Femur (tissue), 1 donor: ENCODE measurements at regions not wholly inside any gene's neighbourhood (a gene's known extent, or its start where the extent isn't known, plus 50 kb on each side); places are given as distances from the start of the nearest gene placed in this dataset.

Source experiments
- DNase-seq: peaks from one replicate; pipeline ENCODE4 v3.0.0-alpha.2; 2017

DNA sequence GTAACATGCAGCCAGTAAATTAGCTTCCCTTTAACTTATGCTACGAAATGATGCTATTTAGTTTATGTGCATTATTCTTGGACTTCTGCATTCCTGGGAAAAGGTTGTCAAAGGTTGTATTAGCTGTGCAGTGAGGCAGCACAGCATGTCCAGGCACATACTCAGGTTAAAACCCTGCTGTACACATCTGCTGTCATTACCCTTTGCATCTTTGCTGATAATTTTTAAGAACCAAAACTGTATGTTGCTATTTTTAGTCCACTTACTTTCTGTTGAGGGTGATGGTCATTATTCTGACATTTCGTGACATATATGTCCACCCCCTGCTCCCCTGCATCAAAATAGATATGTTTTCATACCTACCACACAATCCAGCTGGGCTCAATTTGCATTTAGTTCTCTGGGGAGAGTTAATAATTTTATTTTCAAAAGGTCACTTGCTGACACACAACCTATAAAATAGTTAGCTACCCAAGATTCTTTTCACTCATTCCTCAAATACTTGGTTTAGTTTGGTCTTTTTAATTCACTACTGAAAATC lies 142.5 kb upstream of the SPACA1 start:
- no peak for DNase-seq

GRCh38 chr6:87904011-87904410 lies 143.6 kb upstream of the SPACA1 start:
- no peak for DNase-seq

- DNase-seq: no peak
Measured at GRCh38 chr6:87903323-87903722, 144.3 kb upstream of the SPACA1 start.

DNA sequence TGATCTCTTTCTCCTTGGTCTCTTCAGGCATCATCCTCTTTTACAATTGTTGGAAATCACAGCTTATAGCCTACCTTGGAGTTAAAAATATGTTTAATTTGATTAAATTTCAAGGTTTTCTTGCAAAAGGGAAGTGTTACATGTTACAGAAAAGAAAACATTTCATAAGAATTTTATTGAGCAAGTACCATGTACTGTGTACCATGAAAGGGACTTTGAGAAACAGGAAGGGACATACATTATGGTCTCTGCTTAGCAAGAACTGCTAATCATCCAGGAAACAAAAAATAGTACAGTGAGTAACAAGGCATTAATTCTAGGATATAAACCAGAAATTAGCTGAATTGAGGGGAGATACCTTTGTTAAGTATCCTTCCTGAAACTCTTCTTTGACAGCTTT lies 145.3 kb upstream of the SPACA1 start:
- no peak for DNase-seq

DNA sequence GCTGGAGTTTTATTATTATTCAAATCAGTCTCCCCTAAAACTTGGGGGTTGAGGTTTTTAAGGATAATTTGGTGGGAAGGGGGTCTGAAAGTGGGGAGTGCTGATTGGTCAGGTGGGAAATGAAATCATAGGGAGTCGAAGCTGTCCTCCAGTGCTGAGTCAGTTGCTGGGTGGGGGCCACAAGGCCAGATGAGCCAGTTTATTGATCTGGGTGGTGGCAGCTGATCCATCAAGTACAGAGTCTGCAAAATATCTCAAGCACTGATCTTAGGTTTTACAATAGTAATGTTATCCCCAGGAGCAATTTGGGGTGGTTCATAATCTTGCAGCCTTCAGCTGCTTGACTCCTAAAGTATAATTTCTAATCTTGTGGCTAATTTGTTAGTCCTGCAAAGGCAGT lies 146.0 kb upstream of the SPACA1 start:
- no peak for DNase-seq

DNA sequence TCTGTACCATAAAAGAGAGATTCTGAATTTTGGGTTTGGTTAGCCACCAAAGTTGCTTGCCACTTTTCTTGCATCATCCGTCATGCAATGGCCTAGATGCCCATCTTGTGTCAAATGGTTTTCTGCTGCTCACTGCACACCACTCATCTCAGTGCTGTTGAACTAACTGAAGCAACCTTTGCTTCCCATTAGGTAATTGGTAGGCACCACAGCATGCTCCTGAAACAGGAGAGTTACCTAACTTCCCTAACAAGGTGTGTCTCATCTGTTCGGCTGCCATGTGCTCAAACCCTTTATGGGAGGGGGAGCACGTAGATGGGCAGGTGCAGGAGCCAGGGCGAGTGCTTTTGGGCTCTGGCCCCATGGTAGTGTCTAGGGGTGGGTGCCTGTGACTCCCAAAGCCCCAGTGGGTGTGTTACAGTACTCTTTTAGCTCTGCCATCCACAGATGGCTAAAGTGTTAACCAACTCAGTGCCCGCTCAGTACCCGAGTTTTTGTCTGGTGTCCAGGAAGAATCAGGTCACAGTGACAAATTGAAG lies 147.4 kb upstream of the SPACA1 start:
- DNase-seq: no peak

DNA sequence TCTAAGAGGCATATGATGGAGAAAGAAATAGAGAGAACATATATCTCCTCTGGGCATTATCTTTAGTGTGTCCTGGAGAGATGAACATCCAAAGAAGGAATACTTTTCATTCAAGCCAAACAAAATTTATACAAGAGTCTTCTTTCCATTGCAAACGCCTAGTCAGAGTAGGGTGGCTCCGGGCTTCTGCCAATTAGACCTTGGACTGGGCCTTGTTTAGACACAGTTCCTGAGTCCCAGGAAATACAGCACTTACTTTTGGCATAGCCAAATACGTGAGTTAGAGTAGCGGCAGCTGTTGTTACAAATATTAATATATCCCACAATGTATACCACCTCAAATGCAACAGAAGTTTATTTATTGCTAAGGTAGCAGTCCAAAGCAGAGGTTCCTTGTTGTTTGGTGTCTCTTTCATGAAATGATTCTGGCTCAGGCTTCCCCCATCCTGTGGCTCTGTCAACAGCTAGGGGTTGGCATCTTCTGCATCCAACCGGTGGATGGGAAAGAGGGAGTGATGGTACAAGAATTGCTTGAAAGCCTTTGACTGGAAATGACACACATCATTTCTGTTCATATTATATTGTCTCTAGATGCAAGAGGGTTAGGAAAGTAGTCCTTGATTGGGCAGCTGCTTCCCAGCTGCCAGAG lies 148.0 kb upstream of the SPACA1 start:
- no peak for DNase-seq

DNA sequence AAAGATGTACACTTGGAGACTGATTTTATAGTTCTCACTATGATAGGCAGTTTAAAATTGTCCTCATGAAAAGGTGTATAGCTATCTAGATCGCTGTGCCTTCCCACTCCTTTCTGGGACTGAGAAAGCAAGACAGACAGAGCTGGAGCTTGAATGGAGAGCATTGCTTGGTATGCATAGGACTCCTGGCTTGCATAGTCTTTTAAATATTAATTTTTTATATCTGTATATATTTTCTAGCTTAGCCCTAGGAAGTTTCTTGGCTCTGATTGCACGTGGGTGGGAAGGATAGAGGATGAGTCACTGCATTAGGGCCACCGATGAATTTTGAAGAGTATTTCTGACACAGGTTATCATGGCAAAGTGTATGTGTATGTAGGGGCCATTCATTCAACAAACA lies 150.0 kb upstream of the SPACA1 start:
- DNase-seq: no peak

DNA sequence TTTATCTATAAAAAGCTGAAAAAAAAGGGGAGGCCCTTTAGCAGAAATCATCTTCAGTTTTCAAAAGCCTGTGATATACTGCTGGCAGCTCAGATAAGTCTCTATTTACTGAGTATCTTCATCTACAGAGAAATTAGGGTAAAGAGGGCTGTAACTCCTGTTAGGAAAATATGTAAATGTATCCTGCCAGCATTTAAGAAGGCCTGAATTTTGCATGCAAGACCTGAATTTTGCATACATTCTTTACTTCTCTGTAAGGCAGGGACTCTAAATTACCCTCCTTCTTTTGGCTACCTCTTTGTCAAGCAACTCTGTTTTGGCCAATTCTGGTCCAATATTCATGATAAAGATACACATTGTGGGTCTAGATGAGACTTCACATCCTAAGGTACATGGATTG lies 150.6 kb upstream of the SPACA1 start:
- DNase-seq: no peak

DNA sequence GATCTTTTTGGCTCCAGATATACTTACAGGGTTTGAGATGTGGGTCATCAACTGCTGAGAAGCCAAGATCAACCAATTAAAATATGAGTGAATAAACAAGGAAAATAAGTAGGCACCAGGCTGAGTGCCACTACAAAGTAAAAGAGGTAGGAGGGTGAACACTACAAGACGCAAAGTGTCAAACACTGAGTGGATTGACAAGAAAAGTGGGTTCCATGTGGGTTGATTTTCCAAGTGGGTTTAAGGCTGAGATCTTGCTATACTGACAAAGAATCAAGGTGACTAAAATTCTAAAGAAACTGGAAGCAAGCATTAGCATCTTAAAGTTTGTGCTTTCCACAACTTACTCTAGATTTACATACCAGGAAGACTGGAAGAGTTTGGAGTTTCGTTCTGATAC lies 160.4 kb upstream of the SPACA1 start:
- DNase-seq: no peak

DNA sequence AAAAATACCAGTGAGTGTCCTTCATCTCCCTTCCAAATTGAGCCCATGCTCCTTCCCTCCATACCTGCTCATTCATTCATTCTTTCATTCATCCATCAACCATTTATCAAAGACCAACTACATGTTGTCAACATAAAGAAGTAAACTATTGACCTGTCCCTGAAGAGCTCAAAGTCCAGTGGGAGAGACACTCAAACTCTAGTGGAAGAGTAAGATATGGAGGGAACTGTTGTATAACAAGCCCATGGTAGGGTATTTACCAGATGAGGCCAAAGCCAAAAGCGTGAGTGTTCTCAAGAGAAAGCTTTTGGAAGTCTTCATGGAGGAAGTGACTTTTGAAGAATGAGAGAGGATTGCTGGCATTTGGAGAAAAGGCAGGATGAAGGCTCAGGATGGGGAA lies 163.4 kb upstream of the SPACA1 start:
- no peak for DNase-seq

DNA sequence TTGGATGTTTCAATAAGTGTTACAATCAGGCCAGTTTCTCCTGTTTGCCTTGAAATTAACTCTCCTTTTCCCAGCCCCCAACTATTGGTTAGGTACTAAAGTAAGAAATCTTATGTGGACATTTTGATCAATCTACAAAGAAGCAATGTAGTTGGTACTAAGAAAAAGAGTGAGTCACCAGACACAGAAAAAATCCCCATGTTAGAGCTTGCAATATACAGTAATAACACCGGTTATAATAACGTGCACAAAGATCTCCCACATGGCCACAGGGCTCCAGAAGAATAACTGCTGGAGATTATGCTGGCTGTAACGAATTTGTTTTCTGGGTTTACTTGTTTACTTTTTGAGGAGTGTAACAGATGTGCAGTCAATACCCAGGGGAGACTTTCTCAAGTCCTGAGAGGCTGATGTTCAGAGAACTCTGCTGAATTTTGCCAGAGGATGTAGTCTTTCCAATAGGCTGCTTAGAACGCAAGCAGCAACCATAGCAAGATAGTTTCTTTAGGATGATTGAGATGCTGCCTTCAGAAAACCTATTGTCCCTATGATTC lies 166.2 kb upstream of the SPACA1 start:
- DNase-seq: no peak

DNA sequence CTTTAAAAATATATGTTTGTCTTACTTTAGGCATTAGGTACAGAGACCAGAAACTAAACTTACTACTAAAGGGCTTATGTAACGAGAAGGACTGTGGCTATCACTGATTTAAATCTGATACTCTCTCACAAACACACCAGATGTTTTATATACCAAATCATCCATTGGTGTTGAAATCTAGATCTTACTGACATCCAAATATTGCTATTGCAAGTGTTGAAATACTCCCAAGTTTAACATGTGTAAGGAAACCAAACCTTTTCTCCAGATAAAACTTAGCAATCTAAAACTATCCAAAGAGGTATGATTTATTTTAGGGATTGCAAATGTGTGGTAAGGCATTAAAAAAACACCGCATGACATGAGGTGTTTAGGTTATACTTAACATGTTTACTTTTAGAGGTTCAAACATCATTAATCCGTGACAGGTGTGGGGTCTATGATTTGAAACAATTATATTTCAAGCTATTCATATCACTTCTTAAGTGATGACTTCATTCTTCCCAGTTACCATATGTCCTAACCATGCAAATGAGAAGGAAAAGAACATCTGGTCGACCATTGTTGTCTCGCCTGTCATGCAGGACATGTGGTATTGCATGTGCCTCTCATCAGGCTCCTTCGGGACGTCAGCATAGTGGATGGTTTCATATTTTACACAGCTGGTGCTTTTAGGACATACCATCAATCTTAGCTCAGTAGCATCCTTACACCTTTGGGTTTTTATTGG lies 168.3 kb upstream of the SPACA1 start:
- DNase-seq: no peak

GRCh38 chr6:87875781-87876180 lies 171.9 kb upstream of the SPACA1 start:
- DNase-seq: no peak

DNA sequence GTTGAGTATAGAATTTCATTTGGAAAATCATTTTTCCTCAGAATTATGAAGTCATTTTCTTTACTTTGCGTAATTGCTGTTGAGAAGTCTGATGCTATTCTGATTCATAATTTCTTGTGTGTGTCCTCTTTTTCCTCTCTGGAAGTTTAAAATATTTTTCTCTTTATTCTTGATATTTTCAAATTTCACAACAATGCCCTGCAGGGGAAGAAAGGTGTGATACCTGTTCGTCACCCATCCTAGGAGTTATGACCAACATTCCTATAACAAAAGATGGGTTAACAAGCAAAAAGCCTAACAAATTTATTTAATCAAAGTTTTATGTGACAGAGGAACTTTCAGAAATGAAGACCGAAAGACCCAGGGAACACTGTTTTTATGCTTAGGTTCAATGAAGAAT lies 171.5 kb upstream of the AKIRIN2 start:
- DNase-seq: no peak

DNA sequence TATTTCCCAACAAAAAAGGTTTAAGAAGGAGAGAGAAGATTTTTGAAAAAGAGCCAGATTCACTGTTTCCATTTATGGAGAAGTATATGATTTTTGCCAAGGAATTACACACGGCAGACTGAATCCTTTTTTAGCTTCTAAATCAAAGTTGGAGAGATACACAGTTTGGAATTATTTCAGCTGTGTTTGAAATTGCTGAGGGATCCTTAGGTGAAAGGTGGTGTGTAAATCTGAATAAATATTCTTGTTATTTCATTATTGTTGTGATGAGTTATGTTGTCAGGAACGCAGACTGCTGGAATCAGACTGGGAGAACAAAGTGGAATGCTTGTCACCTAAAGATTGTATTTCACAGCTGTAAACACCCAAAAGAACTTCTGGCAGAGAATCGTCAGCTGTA lies 168.5 kb upstream of the AKIRIN2 start:
- DNase-seq: no peak

- DNase-seq: no peak
Measured at GRCh38 chr6:87869064-87869905, 167.3 kb upstream of the AKIRIN2 start.

DNA sequence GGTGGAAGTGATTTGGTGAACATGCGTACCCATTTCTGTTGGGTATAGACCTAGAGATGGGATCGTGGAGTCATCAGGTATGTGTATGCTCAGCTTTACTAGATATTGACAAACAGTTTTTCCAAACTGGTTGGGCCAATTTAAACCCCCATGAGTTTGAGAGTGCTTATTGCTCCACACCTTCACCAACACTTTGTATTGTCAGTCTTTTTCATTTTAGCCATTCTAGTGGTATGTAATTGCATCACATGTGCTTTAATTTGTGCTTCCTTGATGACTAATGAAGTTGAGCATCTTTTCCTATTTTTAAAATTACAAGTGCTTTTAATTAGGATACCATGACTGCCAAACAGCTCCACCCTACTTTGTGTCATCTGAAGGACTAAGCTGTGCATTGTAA lies 158.9 kb upstream of the AKIRIN2 start:
- no peak for DNase-seq

DNA sequence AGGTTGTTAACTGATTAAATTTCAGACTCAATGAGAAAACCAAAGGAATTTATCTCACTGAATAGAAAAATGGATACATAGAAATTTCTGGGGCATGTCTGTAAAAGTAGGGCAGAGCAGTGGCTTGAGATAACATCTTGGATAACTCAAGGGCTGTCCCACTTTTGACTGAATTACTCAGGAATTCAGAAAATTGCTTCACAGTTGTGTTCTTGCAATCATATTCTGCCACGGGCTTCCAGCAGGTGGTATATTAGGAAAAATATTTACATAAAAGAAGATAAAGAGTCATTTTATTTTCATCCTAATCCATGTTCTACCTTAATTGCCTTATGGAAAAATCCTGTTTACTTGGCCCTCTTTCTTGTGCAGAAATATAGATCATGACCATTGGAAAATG lies 156.4 kb upstream of the AKIRIN2 start:
- no peak for DNase-seq

DNA sequence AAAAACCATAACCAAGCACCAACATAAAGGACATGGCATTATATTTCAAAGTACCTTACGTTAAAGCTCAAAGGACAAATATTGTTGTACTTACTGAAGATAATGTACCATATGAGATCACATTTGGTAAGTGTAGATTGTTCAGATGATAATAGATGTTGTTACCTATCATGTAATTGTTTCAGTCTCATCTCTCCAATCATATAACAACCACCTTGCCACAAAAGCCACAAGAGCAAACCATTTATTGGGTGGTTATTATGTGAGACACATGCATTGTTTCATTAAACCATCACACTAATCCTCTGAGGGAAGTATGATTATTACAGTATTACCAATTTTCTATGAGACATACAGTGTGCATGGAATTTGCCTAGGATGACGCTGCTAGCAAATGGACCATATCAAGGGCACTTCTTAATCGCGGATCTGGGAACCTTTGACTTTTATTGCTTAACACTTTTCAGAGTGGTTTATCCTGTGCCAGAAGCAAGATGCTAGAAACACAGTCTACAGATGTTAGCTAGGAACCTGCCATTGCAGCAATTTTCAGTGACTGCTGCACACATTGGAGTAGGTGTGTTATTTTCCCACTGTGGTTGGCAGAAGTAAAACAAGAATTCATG lies 149.8 kb upstream of the AKIRIN2 start:
- no peak for DNase-seq

- DNase-seq: no peak
Measured at GRCh38 chr6:87848616-87849015, 146.6 kb upstream of the AKIRIN2 start.

DNA sequence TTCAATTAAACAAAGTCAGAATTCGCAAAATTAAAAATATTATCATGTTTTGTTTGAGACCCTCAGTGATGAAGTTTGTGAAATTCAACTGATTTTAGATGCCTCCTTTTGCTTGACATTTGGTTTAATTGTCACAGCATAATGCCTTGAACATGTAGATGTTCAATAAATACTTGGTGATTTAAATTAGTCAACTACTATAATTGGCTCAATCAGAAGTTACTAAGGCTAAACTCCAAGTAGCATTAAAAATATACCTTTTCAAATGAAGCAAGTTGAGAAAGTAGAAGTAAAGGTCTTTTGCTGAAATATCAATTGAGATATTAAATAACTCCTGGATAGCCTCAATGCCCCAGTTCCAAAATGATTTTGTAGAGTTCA lies 145.8 kb upstream of the AKIRIN2 start:
- DNase-seq: no peak
